ENCODE measurements at regions not wholly inside any gene's neighbourhood (a gene's known extent, or its start where the extent isn't known, plus 50 kb on each side); places are given as distances from the start of the nearest gene placed in this dataset.

GRCh38 chr20:60408435-60408834, 450.2 kb downstream of the CDH26 start:
- TF ChIP-seq EZH2 (IDR thresholded peaks at IDR 0.05; ENCODE audit: low read length, unreplicated experiment) = no peak
- no peak for TF ChIP-seq EZH2phosphoT487 (IDR thresholded peaks at IDR 0.05; ENCODE audit: borderline replicate concordance, low read length)
- TF ChIP-seq CTCF (conservative IDR thresholded peaks at IDR 0.05; ENCODE audit: low read depth, low read length) = no peak
- no peak overlapping the region for H3K4me2 ChIP-seq (ENCODE audit: low read length)
- no peaks in the 10 kb centered on the region for H3K9me2 ChIP-seq (replicated peaks; ENCODE audit: low read length)
- no peak overlapping the region for H3K27ac ChIP-seq (ENCODE audit: low read length)
- POLR2A ChIA-PET (ENCODE audit: unreplicated experiment) = no interaction called here
- no peaks in the 10 kb centered on the region for H3F3A ChIP-seq (ENCODE audit: low read length, unreplicated experiment)
- no peaks in the 10 kb centered on the region for H4K20me1 ChIP-seq (ENCODE audit: low read length)
- no peak overlapping the region for H3K4me3 ChIP-seq (ENCODE audit: low read length)
- no peaks in the 10 kb centered on the region for H3K36me3 ChIP-seq (ENCODE audit: low read depth, low read length)
- H2AFZ ChIP-seq (ENCODE audit: low read length) = no peak overlapping the region
- DNase-seq (no peak), ATAC-seq (no peak)
- no peak overlapping the region for H3K9ac ChIP-seq (ENCODE audit: low read length)
- BruUV-seq (replicated peaks) = no TSS peak
- CTCF ChIA-PET = no interaction called here
- no peaks in the 10 kb centered on the region for H3K79me2 ChIP-seq (ENCODE audit: low read length)
- H3K27me3 ChIP-seq (ENCODE audit: low read length) = no peaks in the 10 kb centered on the region
- no peaks in the 10 kb centered on the region for H3K4me1 ChIP-seq (ENCODE audit: insufficient read depth, low read length)
- peaks cover 5% of the 10 kb centered on the region; the same call in 1 of the 2 replicates for H3K9me3 ChIP-seq (ENCODE audit: low read length)
- intact Hi-C loops (cut with micrococcal nuclease) = no loop called here

GRCh38 chr20:60410618-60411264, 452.5 kb downstream of the CDH26 start:
- H4K20me1 ChIP-seq (ENCODE audit: low read length) = no peaks in the 10 kb centered on the region
- H2AFZ ChIP-seq (ENCODE audit: low read length) = no peak overlapping the region
- DNase-seq (no peak), ATAC-seq (no peak)
- no peaks in the 10 kb centered on the region for H3K36me3 ChIP-seq (ENCODE audit: low read depth, low read length)
- POLR2A ChIA-PET (ENCODE audit: unreplicated experiment) = no interaction called here
- no peaks in the 10 kb centered on the region for H3K4me1 ChIP-seq (ENCODE audit: insufficient read depth, low read length)
- no peak overlapping the region for H3K27ac ChIP-seq (ENCODE audit: low read length)
- H3K4me2 ChIP-seq (ENCODE audit: low read length) = no peak overlapping the region
- no peaks in the 10 kb centered on the region for H3K27me3 ChIP-seq (ENCODE audit: low read length)
- no peaks in the 10 kb centered on the region for H3K79me2 ChIP-seq (ENCODE audit: low read length)
- no peaks in the 10 kb centered on the region for H3F3A ChIP-seq (ENCODE audit: low read length, unreplicated experiment)
- peaks cover 5% of the 10 kb centered on the region; the same call in 1 of the 2 replicates for H3K9me3 ChIP-seq (ENCODE audit: low read length)
- BruUV-seq (replicated peaks) = no TSS peak
- intact Hi-C loops (cut with micrococcal nuclease) = no loop called here
- TF ChIP-seq CTCF (conservative IDR thresholded peaks at IDR 0.05; ENCODE audit: low read depth, low read length) = no peak
- TF ChIP-seq EZH2phosphoT487 (IDR thresholded peaks at IDR 0.05; ENCODE audit: borderline replicate concordance, low read length) = no peak
- TF ChIP-seq EZH2 (IDR thresholded peaks at IDR 0.05; ENCODE audit: low read length, unreplicated experiment) = no peak
- CTCF ChIA-PET = no interaction called here
- H3K9me2 ChIP-seq (replicated peaks; ENCODE audit: low read length) = no peaks in the 10 kb centered on the region
- H3K9ac ChIP-seq (ENCODE audit: low read length) = no peak overlapping the region
- H3K4me3 ChIP-seq (ENCODE audit: low read length) = no peak overlapping the region

GRCh38 chr20:60411813-60412212, 453.6 kb downstream of the CDH26 start:
- no peak for DNase-seq
- ChIA-PET CTCF (no interaction called here), POLR2A (ENCODE audit: unreplicated experiment) (no interaction called here)
- no peaks in the 10 kb centered on the region for H3K9me2 ChIP-seq (replicated peaks; ENCODE audit: low read length)
- H3K36me3 ChIP-seq (ENCODE audit: low read depth, low read length) = no peaks in the 10 kb centered on the region
- no peak overlapping the region for H3K27ac ChIP-seq (ENCODE audit: low read length)
- H3K9me3 ChIP-seq (ENCODE audit: low read length) = peaks cover 12% of the 10 kb centered on the region; the same call in 1 of the 2 replicates
- no peaks in the 10 kb centered on the region for H3F3A ChIP-seq (ENCODE audit: low read length, unreplicated experiment)
- intact Hi-C loops (cut with micrococcal nuclease) = no loop called here
- H3K4me2 ChIP-seq (ENCODE audit: low read length) = no peak overlapping the region
- BruUV-seq (replicated peaks) = no TSS peak
- no peaks in the 10 kb centered on the region for H4K20me1 ChIP-seq (ENCODE audit: low read length)
- H3K27me3 ChIP-seq (ENCODE audit: low read length) = no peaks in the 10 kb centered on the region
- no peaks in the 10 kb centered on the region for H3K4me1 ChIP-seq (ENCODE audit: insufficient read depth, low read length)
- no peak overlapping the region for H2AFZ ChIP-seq (ENCODE audit: low read length)
- H3K9ac ChIP-seq (ENCODE audit: low read length) = no peak overlapping the region
- ATAC-seq = no peak
- H3K4me3 ChIP-seq (ENCODE audit: low read length) = no peak overlapping the region
- no peaks in the 10 kb centered on the region for H3K79me2 ChIP-seq (ENCODE audit: low read length)
- TF ChIP-seq CTCF (conservative IDR thresholded peaks at IDR 0.05; ENCODE audit: low read depth, low read length) (no peak), EZH2phosphoT487 (IDR thresholded peaks at IDR 0.05; ENCODE audit: borderline replicate concordance, low read length) (no peak), EZH2 (IDR thresholded peaks at IDR 0.05; ENCODE audit: low read length, unreplicated experiment) (no peak)
